ENCODE measurements at regions not wholly inside any gene's neighbourhood (a gene's known extent, or its start where the extent isn't known, plus 50 kb on each side); places are given as distances from the start of the nearest gene placed in this dataset.

DNA sequence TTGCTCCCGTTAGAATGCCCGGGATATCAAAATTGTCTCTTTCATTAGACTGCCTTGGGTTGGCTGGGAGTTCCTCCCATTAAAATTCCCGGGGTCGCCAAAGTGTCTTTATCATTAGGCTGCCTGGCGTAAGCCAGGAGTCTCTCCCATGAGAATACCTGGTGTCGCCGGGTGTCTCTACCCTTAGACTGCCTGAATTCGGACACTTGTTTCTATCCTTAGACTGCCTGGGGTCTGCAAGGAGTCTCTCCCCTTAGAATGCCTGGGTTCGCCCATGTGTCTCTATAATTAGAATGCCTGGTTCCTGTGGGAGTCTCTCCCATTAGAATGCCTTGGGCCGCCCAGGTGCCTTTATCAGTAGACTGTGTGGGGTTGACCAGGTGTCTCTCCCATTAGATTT is 1538.2 kb downstream of the UQCRFS1 start:
- no peak overlapping the region for H3K27ac ChIP-seq
- H3K36me3 ChIP-seq = no peaks in the 10 kb centered on the region
- H3K4me1 ChIP-seq = no peaks in the 10 kb centered on the region
- H3K9me3 ChIP-seq = no peaks in the 10 kb centered on the region
- no peak overlapping the region for H3K9ac ChIP-seq (ENCODE audit: low read depth in 2 of 2, low read length in 2 of 2)
- intact Hi-C loops (cut with DNase I) = no loop called here
- no peak overlapping the region for H3K4me3 ChIP-seq
- no peak for DNase-seq
- H3K27me3 ChIP-seq = no peaks in the 10 kb centered on the region
- TF ChIP-seq, protein P1, sequence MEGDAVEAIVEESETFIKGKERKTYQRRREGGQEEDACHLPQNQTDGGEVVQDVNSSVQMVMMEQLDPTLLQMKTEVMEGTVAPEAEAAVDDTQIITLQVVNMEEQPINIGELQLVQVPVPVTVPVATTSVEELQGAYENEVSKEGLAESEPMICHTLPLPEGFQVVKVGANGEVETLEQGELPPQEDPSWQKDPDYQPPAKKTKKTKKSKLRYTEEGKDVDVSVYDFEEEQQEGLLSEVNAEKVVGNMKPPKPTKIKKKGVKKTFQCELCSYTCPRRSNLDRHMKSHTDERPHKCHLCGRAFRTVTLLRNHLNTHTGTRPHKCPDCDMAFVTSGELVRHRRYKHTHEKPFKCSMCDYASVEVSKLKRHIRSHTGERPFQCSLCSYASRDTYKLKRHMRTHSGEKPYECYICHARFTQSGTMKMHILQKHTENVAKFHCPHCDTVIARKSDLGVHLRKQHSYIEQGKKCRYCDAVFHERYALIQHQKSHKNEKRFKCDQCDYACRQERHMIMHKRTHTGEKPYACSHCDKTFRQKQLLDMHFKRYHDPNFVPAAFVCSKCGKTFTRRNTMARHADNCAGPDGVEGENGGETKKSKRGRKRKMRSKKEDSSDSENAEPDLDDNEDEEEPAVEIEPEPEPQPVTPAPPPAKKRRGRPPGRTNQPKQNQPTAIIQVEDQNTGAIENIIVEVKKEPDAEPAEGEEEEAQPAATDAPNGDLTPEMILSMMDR (IDR thresholded peaks at IDR 0.05) = no peak

DNA sequence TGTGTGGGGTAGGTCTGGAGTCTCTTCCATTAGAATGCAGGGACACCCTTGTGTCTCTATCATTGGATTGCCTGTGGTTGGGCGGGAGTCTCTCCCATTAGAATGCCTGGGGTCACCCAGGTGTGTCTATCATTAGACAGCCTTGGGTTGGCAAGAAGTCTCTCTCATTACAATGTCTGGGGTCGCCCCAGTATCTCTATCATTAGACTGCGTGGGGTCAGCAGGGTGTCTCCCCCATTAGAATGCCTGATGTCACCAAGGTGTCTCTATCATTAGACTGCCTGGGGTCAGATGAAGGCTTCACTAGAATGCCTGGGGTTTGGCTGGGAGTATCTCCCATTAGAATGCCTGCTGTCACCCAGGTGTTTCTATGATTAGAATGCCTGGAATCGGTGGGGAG is 1539.0 kb downstream of the UQCRFS1 start:
- no peak overlapping the region for H3K9ac ChIP-seq (ENCODE audit: low read depth in 2 of 2, low read length in 2 of 2)
- no peak for DNase-seq
- no peaks in the 10 kb centered on the region for H3K9me3 ChIP-seq
- H3K4me1 ChIP-seq = no peaks in the 10 kb centered on the region
- no peak overlapping the region for H3K27ac ChIP-seq
- intact Hi-C loops (cut with DNase I) = no loop called here
- H3K27me3 ChIP-seq = no peaks in the 10 kb centered on the region
- H3K36me3 ChIP-seq = no peaks in the 10 kb centered on the region
- H3K4me3 ChIP-seq = no peak overlapping the region
- TF ChIP-seq, protein P1 (IDR thresholded peaks at IDR 0.05) = no peak

- Histone ChIP-seq H3K36me3 (no peaks in the 10 kb centered on the region), H3K4me1 (no peaks in the 10 kb centered on the region), H3K27me3 (no peaks in the 10 kb centered on the region), H3K9ac (ENCODE audit: low read depth in 2 of 2, low read length in 2 of 2) (no peak overlapping the region), H3K9me3 (no peaks in the 10 kb centered on the region), H3K27ac (no peak overlapping the region), H3K4me3 (no peak overlapping the region)
- TF ChIP-seq, protein P1 (IDR thresholded peaks at IDR 0.05) = no peak
- intact Hi-C loops (cut with DNase I) = no loop called here
- DNase-seq = no peak
Observed at GRCh38 chr19:27672309-27673047, 1540.5 kb downstream of the UQCRFS1 start.

- Histone ChIP-seq H3K27ac (no peak overlapping the region), H3K27me3 (no peaks in the 10 kb centered on the region), H3K4me3 (no peak overlapping the region), H3K9me3 (no peaks in the 10 kb centered on the region), H3K36me3 (no peaks in the 10 kb centered on the region), H3K9ac (ENCODE audit: low read depth in 2 of 2, low read length in 2 of 2) (no peak overlapping the region), H3K4me1 (no peaks in the 10 kb centered on the region)
- DNase-seq = peak; percentile 3
- intact Hi-C loops (cut with DNase I) = no loop called here
- TF ChIP-seq, protein P1 (IDR thresholded peaks at IDR 0.05) = no peak
Observed at GRCh38 chr19:27671876-27672275, 1541.1 kb downstream of the UQCRFS1 start.

- DNase-seq = no peak
- TF ChIP-seq, protein P1 (IDR thresholded peaks at IDR 0.05) = no peak
- no peak overlapping the region for H3K4me3 ChIP-seq
- no peaks in the 10 kb centered on the region for H3K36me3 ChIP-seq
- no peak overlapping the region for H3K9ac ChIP-seq (ENCODE audit: low read depth in 2 of 2, low read length in 2 of 2)
- no peaks in the 10 kb centered on the region for H3K9me3 ChIP-seq
- intact Hi-C loops (cut with DNase I) = no loop called here
- H3K4me1 ChIP-seq = no peaks in the 10 kb centered on the region
- H3K27me3 ChIP-seq = no peaks in the 10 kb centered on the region
- H3K27ac ChIP-seq = no peak overlapping the region
Observed at GRCh38 chr19:27660428-27660827, 1552.5 kb downstream of the UQCRFS1 start.
